Endothelial cell (in vitro differentiated cells): ENCODE measurements at regions not wholly inside any gene's neighbourhood (a gene's known extent, or its start where the extent isn't known, plus 50 kb on each side); places are given as distances from the start of the nearest gene placed in this dataset.

Source experiments
- DNase-seq: peaks from one replicate; pipeline ENCODE4 v3.0.0; 2021; ENCODE audit warnings: low spot score
- H3K27ac Mint-ChIP-seq: one replicate; pipeline ENCODE4 v1.8.0; 2021; ENCODE audit warnings: mixed read lengths, inconsistent platforms; ENCODE audit not compliant: unreplicated experiment
- H3K27me3 Mint-ChIP-seq: one replicate; pipeline ENCODE4 v1.8.0; 2021; ENCODE audit warnings: mild to moderate bottlenecking, moderate library complexity, mixed read lengths, inconsistent platforms; ENCODE audit not compliant: unreplicated experiment
- H3K36me3 Mint-ChIP-seq: one replicate; pipeline ENCODE4 v1.8.0; 2021; ENCODE audit warnings: mild to moderate bottlenecking, low read depth, mixed read lengths, inconsistent platforms; ENCODE audit not compliant: unreplicated experiment
- H3K4me1 Mint-ChIP-seq: one replicate; pipeline ENCODE4 v1.8.0; 2021; ENCODE audit warnings: mild to moderate bottlenecking, mixed read lengths, inconsistent platforms; ENCODE audit not compliant: unreplicated experiment
- H3K4me3 Mint-ChIP-seq: one replicate; pipeline ENCODE4 v1.8.0; 2021; ENCODE audit warnings: mild to moderate bottlenecking, mixed read lengths, inconsistent platforms; ENCODE audit not compliant: unreplicated experiment
- H3K9me3 Mint-ChIP-seq: one replicate; pipeline ENCODE4 v1.8.0; 2021; ENCODE audit warnings: mixed read lengths, inconsistent platforms; ENCODE audit not compliant: unreplicated experiment
- CTCF ChIP-seq: fragments of 200-600 bp; sonication (generic); IDR thresholded peaks from one replicate; pipeline ENCODE4 v1.5.0; 2021; ENCODE audit warnings: antibody characterized with exemption; ENCODE audit not compliant: unreplicated experiment

DNA sequence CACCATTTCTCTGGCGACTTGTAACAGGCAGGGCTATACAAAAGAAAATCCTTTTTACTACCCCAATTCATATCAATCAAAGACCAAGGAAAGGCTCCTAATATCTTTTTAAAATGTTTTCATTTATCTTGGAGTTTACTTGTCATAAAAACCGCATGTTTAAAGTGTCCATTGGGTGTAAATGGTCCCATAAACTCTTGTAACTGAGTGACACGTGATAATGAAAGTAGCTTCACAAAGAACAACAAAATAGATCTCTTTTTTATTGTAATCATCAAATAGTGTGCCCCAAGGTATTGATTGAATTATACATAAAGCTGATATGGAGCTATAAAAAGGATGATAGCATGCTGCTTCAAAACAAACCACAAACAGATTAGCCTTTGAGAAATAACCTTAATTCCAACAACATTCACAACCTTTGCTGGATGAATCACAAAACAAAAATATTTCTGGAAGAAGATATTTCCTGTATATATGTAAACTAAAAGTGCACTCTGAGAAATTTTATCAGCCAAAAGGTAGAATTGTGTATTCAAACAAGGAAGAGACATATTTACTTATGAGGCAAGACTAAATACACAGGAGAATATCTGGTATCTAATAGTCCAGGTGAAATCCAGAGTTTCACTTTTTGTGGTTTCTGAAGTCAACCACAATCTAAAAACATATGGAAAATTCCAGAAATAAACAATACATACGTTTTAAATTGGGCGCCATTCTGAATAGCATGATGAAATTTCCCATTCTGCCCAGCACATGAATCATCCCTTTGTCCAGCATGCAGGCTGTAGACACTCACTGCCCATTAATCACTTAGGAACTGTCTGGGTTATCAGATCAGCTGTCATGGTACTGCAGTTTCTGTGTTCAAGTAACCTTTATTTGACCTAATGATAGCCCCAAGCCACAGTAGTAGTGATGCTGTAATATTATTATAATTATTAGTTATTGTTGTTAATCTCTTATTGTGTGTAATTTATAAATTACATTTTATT is 237.5 kb downstream of the PIK3C3 start:
- H3K4me1 Mint-ChIP-seq, result no peaks in the 10 kb centered on the region
- TF ChIP-seq CTCF, result no peak
- H3K36me3 Mint-ChIP-seq, result peaks cover 3% of the 10 kb centered on the region
- peaks cover 1% of the 10 kb centered on the region for H3K27me3 Mint-ChIP-seq
- no peak for DNase-seq
- H3K9me3 Mint-ChIP-seq, result peaks cover 8% of the 10 kb centered on the region
- H3K4me3 Mint-ChIP-seq, result no peak overlapping the region
- H3K27ac Mint-ChIP-seq, result no peak overlapping the region

DNA sequence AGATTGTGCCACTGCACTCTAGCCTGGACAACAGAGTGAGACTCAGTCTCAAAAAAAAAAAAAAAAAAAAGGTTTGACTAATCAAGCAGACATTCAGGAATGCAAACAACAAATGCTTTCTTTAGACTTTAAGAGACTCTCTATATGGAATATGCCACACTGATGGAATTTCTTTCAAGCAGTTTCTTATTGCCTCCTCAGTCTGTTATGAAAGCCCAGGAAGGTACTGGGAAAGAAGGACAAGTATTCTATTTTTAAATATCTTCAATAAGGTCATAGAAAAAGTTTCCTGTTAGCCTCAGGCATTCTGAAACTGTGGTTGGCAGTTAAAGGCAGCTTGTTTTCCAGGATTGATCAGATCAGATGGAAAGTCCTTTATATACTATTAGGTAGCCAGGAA is 241.6 kb downstream of the PIK3C3 start:
- Mint-ChIP-seq H3K27me3 (no peaks in the 10 kb centered on the region), H3K4me3 (no peak overlapping the region), H3K4me1 (no peaks in the 10 kb centered on the region)

DNA sequence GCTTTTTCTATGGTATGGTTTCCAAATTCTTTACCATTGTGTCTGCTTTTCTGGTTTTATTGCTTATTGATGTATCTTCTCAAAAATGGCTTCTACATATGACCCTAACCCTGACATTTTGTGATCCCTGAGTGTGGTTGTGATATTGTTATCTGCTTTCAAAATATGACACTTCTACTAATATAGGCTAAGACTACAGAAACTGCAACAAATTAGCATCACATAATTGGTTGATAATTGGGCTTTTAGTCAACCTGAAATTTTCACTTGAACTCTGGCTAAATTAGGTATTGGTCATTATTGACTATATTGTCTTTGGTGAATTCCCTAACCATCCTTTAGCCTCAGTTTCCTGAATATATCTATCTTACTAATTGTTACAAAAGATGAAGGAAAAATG is 246.1 kb downstream of the PIK3C3 start:
- H3K4me3 Mint-ChIP-seq, result no peak overlapping the region
- no peak for DNase-seq

More for the DNA sequence above, 241.6 kb downstream of the PIK3C3 start:
- no peaks in the 10 kb centered on the region for H3K9me3 Mint-ChIP-seq
- no peaks in the 10 kb centered on the region for H3K36me3 Mint-ChIP-seq
- no peak for TF ChIP-seq CTCF
- DNase-seq, result no peak
- no peak overlapping the region for H3K27ac Mint-ChIP-seq

DNA sequence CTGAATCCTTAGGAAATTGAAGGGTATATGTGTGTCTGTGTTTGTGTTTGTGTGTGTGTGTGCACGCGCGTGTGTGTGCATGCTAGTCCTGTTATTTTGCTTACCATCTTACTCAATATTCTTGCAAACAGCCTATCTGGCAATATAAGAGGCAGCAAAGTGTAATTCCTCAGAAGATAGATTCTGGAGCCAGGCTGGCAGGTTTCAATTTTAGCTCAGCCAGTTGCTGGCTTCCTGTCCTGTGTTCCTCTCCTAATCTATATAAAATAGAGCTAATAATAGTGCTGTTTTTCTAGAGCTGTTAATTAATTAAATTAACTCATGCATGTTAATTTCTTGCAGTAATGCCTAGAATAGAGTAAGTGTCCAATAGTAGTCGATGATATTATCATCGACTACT is 256.2 kb downstream of the PIK3C3 start:
- no peak for TF ChIP-seq CTCF
- Mint-ChIP-seq H3K36me3 (no peaks in the 10 kb centered on the region), H3K9me3 (no peaks in the 10 kb centered on the region), H3K4me1 (no peaks in the 10 kb centered on the region), H3K4me3 (no peak overlapping the region), H3K27me3 (no peaks in the 10 kb centered on the region), H3K27ac (no peak overlapping the region)
- DNase-seq, result no peak

More for the DNA sequence above, 246.1 kb downstream of the PIK3C3 start:
- Mint-ChIP-seq H3K4me1 (no peaks in the 10 kb centered on the region), H3K36me3 (no peaks in the 10 kb centered on the region), H3K27ac (no peak overlapping the region), H3K27me3 (no peaks in the 10 kb centered on the region), H3K9me3 (no peaks in the 10 kb centered on the region)
- no peak for TF ChIP-seq CTCF

GRCh38 chr18:42222557-42222956 is 267.5 kb downstream of the PIK3C3 start:
- Mint-ChIP-seq H3K36me3 (no peaks in the 10 kb centered on the region), H3K9me3 (no peaks in the 10 kb centered on the region), H3K4me1 (peaks cover 7% of the 10 kb centered on the region), H3K4me3 (no peak overlapping the region), H3K27ac (no peak overlapping the region), H3K27me3 (no peaks in the 10 kb centered on the region)
- no peak for DNase-seq
- no peak for TF ChIP-seq CTCF
